GM12892 (cell line): ENCODE measurements at regions not wholly inside any gene's neighbourhood (a gene's known extent, or its start where the extent isn't known, plus 50 kb on each side); places are given as distances from the start of the nearest gene placed in this dataset.

Experiments used
- POLR2A ChIP-seq: IDR thresholded peaks from 2 replicates; pipeline ENCODE4 v1.6.1; 2011; ENCODE audit warnings: low read depth, low read length, control low read depth
- POLR2AphosphoS5 ChIP-seq: IDR thresholded peaks from 2 replicates; pipeline ENCODE4 v1.6.1; 2011; ENCODE audit warnings: low read depth, low read length, control low read depth
- TAF1 ChIP-seq: IDR thresholded peaks from 2 replicates; pipeline ENCODE4 v1.6.1; 2011; ENCODE audit warnings: low read depth, mild to moderate bottlenecking, control low read depth, low read length, borderline replicate concordance

DNA sequence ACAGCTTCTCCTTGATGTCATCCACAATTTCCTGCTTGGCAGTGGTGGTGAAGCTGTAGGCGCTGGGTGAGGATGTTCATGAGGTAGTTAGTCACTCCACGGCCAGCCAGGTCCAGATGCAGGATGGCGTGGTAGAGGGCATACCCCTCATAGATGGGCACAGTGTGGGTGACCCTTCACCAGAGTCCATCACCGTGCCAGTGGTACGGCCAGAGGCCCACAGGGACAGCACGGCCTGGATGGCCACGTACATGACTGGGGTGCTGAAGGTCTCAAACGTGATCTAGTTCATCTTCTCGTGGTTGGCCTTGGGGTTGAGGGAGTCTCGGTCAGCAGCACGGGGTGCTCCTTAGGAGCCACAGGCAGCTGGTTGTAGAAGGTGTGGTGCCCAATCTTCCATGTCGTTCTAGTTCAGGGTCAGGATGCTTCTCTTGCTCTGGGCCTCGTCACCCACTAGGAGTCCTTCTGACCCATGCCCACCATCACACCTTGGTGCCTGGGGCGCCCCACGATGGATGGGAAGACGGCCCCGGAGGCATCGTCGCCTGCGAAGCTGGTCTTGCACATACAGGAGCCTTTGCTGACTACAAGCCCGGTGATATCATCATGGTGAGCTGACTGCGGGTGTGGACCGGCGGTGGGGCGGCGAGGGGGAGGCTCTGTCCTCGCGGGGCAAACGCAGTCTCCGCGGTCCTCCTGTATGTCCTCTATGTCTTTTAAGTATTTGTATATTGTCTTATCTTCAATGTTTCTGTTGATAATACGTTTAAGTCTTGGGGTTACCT is 1119.0 kb downstream of the NAALADL2 start:
- TF ChIP-seq POLR2AphosphoS5 (no peak), POLR2A (no peak), TAF1 (no peak)
